ENCODE measurements at regions not wholly inside any gene's neighbourhood (a gene's known extent, or its start where the extent isn't known, plus 50 kb on each side); places are given as distances from the start of the nearest gene placed in this dataset.

DNA sequence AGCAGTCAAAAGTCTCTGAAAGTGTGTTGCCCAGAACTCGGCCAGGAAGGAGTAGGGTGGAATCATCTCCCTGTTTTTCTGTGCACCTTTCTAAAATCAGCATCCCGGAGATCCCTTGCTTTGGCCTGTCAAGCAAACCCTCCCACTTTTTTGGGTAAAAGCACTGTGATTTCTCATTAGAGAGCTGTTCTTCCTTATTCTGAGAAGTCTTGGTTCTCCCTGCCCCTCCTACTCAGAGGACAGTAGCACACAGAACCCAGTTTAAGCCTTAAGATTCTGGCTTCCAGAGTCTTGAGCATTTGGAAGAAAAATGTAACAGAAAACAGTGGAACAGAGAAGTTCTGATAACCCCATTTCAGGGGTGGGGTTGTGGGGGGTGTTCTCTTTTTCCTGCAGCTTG is 52.6 kb upstream of the KATNAL1 start:
- no peak for DNase-seq

DNA sequence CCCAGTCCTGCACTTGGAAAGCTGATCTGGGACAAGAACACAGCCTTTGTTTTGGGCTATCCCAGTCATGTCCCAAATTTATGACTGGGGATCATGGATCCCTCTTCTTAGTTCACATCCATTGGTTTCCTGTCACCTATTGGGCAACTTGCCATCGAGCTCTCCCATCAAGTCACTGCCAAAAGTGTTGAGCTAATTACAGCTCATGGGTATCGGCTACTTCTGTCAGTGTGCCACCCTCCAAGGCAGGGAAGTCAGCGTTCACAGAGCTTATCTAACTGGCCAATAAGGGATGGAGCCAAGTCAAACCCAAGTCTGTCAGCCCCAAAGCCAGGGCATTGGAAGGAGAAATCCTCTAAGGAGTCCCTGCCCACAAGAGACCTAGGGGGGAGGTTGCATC is 53.2 kb upstream of the KATNAL1 start:
- no peak for DNase-seq

DNA sequence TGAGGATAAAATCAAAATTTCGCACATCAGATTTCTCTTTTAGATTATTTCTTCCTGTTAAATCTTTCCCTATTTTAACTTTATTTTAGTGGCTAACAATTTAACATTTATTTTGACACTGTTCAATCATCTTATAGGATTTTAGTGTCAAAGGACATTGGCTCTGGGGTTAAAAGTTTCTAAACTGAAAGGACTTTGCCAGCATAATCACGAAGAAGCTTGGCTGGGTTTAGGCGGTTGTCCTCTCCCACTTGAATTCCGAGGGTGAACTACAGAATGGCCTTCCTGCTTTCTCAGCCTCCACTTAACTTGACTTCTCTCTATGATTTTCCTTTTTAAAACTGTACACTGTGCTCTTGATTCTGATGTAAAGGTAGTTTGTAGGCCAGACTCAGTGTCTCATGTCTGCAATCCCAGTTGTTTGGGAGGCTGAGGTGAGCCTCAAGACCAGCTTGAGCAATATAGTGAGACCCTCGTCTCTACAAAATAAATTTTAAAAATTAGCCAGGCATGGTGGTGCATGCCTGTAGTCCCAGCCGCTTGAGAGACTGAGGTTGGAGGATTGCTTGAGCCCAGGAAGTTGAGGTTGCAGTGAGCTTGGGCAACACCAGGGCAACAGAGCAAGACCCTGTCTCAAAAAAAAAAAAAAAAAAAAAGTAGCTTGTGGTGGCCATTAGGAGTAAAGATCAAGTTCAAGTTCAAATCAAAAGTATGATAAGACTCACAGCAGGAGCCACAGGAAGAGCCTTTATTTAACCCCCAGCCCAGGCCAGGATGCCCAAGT is 54.8 kb upstream of the KATNAL1 start:
- DNase-seq = no peak

DNA sequence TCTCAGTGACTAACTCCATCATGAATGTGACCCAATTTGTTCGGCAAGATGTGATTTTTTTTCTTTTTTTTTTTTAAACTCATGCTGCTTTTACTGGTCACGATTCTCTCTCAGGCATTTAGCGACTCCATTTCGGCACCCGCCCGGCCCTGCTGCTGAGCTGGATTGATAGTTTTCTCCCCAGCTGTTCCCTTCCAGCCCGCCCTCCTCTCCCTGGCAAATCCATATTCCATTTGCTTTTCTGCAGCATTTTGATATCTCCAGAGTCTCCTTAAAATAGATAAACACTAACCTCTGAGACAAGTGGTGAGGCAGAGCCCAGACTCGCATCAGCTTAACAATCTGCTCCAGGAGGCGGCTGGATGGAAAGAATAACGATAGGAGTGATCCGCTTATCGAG is 55.5 kb upstream of the KATNAL1 start:
- DNase-seq = no peak

DNA sequence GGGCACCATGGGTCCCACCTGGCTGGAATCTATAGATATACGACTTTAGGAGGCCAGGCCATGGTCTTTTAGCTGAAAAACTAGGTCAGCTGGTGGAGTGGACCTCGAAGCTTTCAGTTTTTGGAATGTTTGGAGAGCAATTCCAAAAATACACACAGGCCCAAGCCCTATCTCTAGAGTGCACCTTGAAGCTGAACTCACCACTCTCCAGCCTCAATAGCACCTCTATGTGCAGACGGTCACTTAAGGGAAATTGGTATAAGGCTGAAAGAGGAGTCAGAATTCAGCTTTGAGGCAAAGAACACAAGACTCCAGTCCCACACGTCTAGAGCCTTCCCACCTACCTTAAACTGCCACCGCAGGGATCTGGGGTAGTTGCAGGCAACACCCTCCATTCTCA is 56.4 kb upstream of the KATNAL1 start:
- no peak for DNase-seq

DNA sequence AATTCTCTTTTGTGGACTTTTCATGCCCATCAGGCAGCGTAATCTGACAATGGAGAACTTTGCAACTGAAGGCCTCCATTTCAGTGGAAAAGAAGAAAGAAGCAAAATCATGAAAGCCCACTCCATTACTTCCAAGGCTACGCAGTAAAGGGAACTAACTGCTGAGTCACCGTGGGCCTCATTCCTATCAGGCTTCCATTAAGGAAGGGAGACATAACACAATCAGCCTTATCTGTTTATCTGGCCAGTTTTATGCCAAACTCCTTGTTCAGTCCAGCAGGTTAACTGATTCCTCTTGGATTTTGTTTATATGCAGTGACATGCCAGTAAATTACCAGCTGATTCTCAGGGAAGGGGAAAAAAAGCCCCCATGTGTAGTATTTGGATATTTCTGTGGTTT is 56.8 kb upstream of the KATNAL1 start:
- DNase-seq = no peak

DNA sequence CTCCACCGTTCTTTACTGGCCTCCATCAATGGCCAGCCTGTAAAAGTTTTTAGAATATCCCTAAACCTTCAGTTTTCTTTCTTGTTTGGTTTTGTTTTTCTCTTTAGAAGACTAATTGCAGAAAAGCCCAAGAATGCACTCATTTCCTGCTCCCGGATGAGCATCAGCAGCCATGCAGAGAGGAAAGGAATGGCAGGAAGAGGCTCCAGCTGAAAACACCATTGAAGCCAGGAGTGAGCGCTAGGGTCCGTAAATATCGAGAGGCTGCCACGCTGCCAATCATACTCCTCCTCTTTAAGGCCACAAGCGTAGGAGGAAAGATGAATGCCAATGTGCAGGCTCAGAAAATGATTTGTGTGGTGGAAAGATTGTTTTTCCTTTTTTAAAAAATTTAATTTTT is 57.4 kb upstream of the UBE2L5 start:
- DNase-seq = no peak

DNA sequence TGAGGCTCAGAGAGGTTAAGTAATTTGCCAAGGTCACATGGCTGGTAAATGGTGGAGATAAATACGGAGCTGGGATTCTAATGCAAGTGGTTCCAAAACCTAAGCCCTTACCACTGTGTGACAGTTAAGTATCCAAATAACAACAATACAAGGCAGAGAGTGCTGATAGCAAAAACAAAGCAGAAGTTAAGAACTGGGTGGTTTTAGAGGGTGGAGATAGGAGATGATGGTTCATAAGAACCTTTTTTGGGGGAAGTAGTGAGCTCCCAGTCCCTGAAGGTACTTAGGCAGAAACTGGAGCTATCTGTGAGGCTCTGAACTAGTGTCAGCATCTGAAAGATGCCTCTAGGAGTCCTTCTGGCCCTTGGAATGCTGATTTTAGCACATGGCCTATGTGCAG is 56.2 kb upstream of the UBE2L5 start:
- DNase-seq = no peak

DNA sequence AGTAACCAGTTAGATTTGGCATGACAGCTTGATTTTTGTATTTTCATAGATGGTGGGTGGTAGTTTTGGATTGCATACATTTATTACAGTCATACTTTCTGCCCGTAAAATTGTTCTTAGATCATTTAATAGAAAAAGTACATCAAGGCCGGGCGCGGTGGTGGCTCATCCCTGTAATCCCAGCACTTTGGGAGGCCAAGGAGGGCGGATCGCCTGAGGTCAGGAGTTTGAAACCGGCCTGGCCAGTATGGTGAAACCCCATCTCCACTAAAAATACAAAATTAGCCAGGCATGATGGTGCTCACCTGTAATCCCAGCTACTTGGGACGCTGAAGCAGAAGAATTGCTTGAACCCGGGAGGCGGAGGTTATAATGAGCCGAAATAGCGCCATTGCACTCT is 55.0 kb upstream of the UBE2L5 start:
- no peak for DNase-seq

DNA sequence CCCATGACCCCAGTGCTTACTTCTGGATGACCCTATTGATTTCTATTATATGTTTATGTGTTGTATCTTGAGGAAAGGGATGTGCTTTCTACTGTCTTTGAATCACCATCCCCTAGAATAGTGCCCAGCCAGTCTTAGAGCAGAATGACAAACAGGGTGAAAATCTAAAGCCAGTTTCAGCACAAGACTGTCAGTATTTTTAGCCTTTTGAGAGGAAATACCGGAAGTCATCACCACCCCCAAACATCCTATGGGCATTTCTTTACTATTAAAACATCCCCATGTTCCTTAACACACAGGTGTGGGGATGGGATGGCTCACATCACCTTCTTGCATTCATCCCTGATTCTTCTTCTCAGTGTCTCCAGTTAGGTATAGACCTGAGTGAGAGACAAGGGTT is 52.1 kb upstream of the UBE2L5 start:
- DNase-seq = no peak

DNA sequence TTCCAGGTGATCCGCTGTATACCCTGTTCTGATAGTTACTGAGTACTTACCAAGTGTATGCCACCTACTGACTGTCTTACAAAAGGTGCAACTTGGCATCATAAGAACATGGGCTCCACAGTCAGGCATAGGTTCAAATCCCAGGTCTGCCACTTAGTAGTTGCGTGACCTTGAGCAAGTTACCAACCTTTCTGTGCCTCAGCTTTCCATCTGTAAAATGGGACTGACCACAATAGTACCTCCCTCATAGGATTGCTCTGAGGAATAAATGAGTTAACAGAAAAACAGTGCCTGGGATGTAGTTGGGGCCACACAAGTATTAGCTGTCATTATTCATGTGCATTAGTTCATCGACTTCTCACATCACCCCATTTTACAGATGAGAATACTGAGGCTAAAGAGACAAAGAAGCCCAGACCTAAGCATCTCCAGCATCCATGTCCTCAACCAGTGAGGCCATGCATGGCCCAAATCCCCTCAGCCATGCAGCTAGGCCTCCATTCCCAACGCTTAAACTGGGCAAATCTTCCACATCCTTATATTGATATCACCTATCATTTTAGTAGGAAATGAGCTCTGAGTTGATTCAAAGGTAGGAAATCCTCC is 51.3 kb upstream of the UBE2L5 start:
- no peak for DNase-seq

DNA sequence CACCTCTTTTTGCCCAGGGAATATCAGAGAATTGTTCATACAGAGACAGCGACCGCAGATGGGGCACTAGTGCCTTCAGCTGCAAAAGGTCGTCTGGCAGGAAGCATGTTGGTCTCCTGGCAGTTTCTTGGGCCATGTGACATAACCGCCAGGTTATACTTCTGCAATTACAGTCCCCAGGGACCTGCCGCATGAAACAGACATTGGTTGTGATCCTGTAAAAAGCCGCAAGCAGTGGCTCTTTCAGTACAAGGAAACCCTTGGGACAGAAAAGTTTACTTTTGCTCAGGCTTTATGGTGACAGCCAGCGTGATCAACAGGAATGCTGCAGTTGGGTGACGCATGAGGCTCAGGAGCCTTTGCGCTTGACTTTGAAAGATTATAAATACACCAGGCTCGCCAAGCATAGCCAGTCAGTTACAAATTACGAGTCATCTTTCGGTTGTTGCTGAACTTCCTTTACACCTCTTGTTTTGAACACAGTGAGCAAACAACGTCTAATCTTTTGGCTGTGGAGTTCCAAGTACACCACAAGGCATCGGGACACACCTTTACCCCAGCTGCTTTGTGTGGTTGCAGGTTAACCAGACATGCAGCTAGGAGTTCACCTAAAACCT is 50.5 kb upstream of the UBE2L5 start:
- DNase-seq = peak; percentile 88
